SU-DHL-6 (cell line): ENCODE measurements at regions not wholly inside any gene's neighbourhood (a gene's known extent, or its start where the extent isn't known, plus 50 kb on each side); places are given as distances from the start of the nearest gene placed in this dataset.

Source experiments
- H2AFZ ChIP-seq: fragments of 200-600 bp; sonication (generic); 2 replicates; pipeline ENCODE4 v1.6.1; 2014; ENCODE audit warnings: low read depth, mild to moderate bottlenecking, moderate library complexity, mixed read lengths, antibody characterized with exemption, low read length; ENCODE audit not compliant: severe bottlenecking
- H3F3A ChIP-seq: fragments of 200-600 bp; shearing (Covaris generic); 2 replicates; pipeline ENCODE4 v1.6.0; 2016; ENCODE audit warnings: antibody characterized with exemption, mild to moderate bottlenecking; ENCODE audit not compliant: insufficient read depth
- H3K27ac ChIP-seq: fragments of 200-600 bp; sonication (generic); 2 replicates; pipeline ENCODE4 v1.5.1; 2016; ENCODE audit warnings: low read depth, mild to moderate bottlenecking, low read length, moderate library complexity, mixed read lengths
- H3K27me3 ChIP-seq: fragments of 200-600 bp; sonication (generic), shearing (Covaris generic); 2 replicates; pipeline ENCODE4 v1.6.0; 2014; ENCODE audit warnings: mild to moderate bottlenecking, low read length
- H3K36me3 ChIP-seq: fragments of 200-600 bp; sonication (generic); 2 replicates; pipeline ENCODE4 v1.6.1; 2014; ENCODE audit warnings: mild to moderate bottlenecking, low read length, mixed read lengths
- H3K4me2 ChIP-seq: fragments of 300-600, 200-600 bp; shearing (Covaris generic), sonication (generic); 2 replicates; pipeline ENCODE4 v1.6.0; 2014; ENCODE audit warnings: low read length, low read depth, mild to moderate bottlenecking; ENCODE audit not compliant: poor library complexity, severe bottlenecking
- H3K4me3 ChIP-seq: fragments of 200-600 bp; sonication (generic); 2 replicates; pipeline ENCODE4 v1.5.1; 2014; ENCODE audit warnings: antibody characterized with exemption, low read length, mild to moderate bottlenecking, mixed read lengths; ENCODE audit not compliant: insufficient read depth, poor library complexity, severe bottlenecking
- H3K79me2 ChIP-seq: fragments of 200-600 bp; sonication (generic); 2 replicates; pipeline ENCODE4 v1.6.1; 2014; ENCODE audit warnings: mild to moderate bottlenecking, low read length, moderate library complexity; ENCODE audit not compliant: insufficient read depth
- H3K9ac ChIP-seq: fragments of 200-600 bp; sonication (generic); 2 replicates; pipeline ENCODE4 v1.7.0; 2014; ENCODE audit warnings: mild to moderate bottlenecking, low read length
- H3K9me2 ChIP-seq: fragments of 200-600 bp; sonication (generic); replicated peaks from 2 replicates; pipeline ENCODE4 v1.6.1; 2014; ENCODE audit warnings: low read length; ENCODE audit not compliant: insufficient read depth
- H3K9me3 ChIP-seq: fragments of 200-600 bp; sonication (generic); 2 replicates; pipeline ENCODE4 v1.6.1; 2014; ENCODE audit warnings: low read length, mixed read lengths; ENCODE audit not compliant: insufficient read depth
- H4K20me1 ChIP-seq: fragments of 200-600 bp; sonication (generic); 2 replicates; pipeline ENCODE4 v1.6.1; 2014; ENCODE audit warnings: low read depth, mild to moderate bottlenecking, antibody characterized with exemption, low read length, moderate library complexity, mixed read lengths
- EZH2phosphoT487 ChIP-seq: fragments of 200-600 bp; sonication (generic), shearing (Covaris generic); conservative IDR thresholded peaks from 2 replicates; pipeline ENCODE4 v1.6.1; 2018; ENCODE audit warnings: mild to moderate bottlenecking, antibody characterized with exemption, low read length, moderate library complexity, mixed read lengths
- TF ChIP-seq, protein P1 (sequence below): fragments of 200-600 bp; sonication (generic); IDR thresholded peaks from one replicate; pipeline ENCODE4 v1.5.1; 2017; ENCODE audit warnings: antibody characterized with exemption, mild to moderate bottlenecking, low read length, moderate library complexity; ENCODE audit not compliant: insufficient read depth, poor library complexity, severe bottlenecking

- TF ChIP-seq, protein P1, sequence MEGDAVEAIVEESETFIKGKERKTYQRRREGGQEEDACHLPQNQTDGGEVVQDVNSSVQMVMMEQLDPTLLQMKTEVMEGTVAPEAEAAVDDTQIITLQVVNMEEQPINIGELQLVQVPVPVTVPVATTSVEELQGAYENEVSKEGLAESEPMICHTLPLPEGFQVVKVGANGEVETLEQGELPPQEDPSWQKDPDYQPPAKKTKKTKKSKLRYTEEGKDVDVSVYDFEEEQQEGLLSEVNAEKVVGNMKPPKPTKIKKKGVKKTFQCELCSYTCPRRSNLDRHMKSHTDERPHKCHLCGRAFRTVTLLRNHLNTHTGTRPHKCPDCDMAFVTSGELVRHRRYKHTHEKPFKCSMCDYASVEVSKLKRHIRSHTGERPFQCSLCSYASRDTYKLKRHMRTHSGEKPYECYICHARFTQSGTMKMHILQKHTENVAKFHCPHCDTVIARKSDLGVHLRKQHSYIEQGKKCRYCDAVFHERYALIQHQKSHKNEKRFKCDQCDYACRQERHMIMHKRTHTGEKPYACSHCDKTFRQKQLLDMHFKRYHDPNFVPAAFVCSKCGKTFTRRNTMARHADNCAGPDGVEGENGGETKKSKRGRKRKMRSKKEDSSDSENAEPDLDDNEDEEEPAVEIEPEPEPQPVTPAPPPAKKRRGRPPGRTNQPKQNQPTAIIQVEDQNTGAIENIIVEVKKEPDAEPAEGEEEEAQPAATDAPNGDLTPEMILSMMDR, result no peak
- no peak for TF ChIP-seq EZH2phosphoT487
- Histone ChIP-seq H3K9ac (peak overlapping the region; percentile 60), H3K79me2 (no peaks in the 10 kb centered on the region), H3K27me3 (no peaks in the 10 kb centered on the region), H3K4me2 (no peak overlapping the region), H4K20me1 (no peaks in the 10 kb centered on the region), H3K4me3 (no peak overlapping the region), H3K36me3 (no peaks in the 10 kb centered on the region), H3K9me3 (no peaks in the 10 kb centered on the region), H2AFZ (no peak overlapping the region), H3K9me2 (no peaks in the 10 kb centered on the region), H3F3A (peaks cover 17% of the 10 kb centered on the region; the same call in 1 of the 2 replicates), H3K27ac (peak overlapping the region; percentile 96; the same call in 1 of the 2 replicates)
These were observed 117.4 kb downstream of the DAD1 start for GRCh38 chr14:22471545-22472121.

- H2AFZ ChIP-seq, result peak overlapping the region; percentile 1
- H3K4me3 ChIP-seq, result no peak overlapping the region
- H3K4me2 ChIP-seq, result peak overlapping the region; percentile 26
- H3K9ac ChIP-seq, result peak overlapping the region; percentile 12; the same call in 1 of the 2 replicates
- peak overlapping the region; percentile 18; the same call in 1 of the 2 replicates for H3K27ac ChIP-seq
- no peaks in the 10 kb centered on the region for H3K9me2 ChIP-seq
- no peaks in the 10 kb centered on the region for H3K27me3 ChIP-seq
- H3K79me2 ChIP-seq, result no peaks in the 10 kb centered on the region
- no peak for TF ChIP-seq EZH2phosphoT487
- H3F3A ChIP-seq, result no peaks in the 10 kb centered on the region; the same call in 1 of the 2 replicates
- no peaks in the 10 kb centered on the region for H3K9me3 ChIP-seq
- no peaks in the 10 kb centered on the region for H3K36me3 ChIP-seq
- no peaks in the 10 kb centered on the region for H4K20me1 ChIP-seq
These were observed 119.3 kb downstream of the DAD1 start for GRCh38 chr14:22469538-22470303.

DNA sequence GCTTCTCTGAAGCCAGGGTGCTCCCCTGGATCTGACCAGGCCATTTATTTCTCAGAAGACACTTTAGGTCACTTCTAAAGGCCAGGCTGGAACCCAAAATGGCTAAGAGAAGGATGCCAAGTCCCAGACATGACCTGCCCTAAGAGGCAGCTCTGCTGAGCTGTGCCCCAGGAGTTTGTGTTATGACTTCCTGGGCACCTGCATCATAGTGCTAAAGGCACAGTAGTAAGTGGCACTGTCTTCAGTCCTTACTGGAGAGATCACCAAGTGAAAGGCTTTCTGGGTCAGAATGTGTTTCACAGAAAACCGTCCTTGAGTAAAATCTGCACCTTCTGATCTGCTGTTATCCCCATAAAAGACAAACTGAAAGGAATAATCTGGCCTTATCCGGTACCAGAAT lies 120.2 kb downstream of the DAD1 start:
- peak overlapping the region; percentile 12; the same call in 1 of the 2 replicates for H3K9ac ChIP-seq
- no peaks in the 10 kb centered on the region for H3K27me3 ChIP-seq
- no peaks in the 10 kb centered on the region for H3K79me2 ChIP-seq
- H3K4me3 ChIP-seq, result no peak overlapping the region
- peak overlapping the region; percentile 26 for H3K4me2 ChIP-seq
- H3K9me3 ChIP-seq, result no peaks in the 10 kb centered on the region
- no peaks in the 10 kb centered on the region for H4K20me1 ChIP-seq
- no peaks in the 10 kb centered on the region for H3K36me3 ChIP-seq
- no peak for TF ChIP-seq EZH2phosphoT487
- TF ChIP-seq, protein P1, result no peak
- H3K9me2 ChIP-seq, result no peaks in the 10 kb centered on the region
- no peak overlapping the region for H2AFZ ChIP-seq
- 0 out of 2 replicates have a peak overlapping the region, but pooled peaks have one; percentile 18 for H3K27ac ChIP-seq
- H3F3A ChIP-seq, result no peaks in the 10 kb centered on the region; the same call in 1 of the 2 replicates

DNA sequence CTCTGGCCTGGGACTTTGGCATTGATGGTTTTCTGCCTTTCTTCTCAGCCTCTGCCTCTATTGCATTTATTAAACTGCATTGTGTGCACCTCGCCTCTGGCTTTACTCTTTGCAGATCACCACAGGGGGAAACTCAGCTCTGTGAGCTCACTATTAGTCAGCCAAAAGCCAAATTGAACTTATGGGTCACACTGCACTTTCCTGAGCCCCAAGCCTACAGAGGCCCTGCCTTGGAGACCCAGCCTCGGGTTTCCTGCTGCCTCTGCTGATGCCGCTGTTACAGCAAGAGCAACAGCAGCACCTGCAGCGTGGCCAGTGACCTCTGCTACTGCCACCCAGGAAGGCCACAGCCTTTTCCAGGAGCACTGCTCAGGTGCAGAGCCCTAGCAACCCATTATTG lies 122.5 kb downstream of the DAD1 start:
- Histone ChIP-seq H3K9me3 (no peaks in the 10 kb centered on the region), H3K27ac (no peak overlapping the region), H3K4me3 (no peak overlapping the region), H3F3A (no peaks in the 10 kb centered on the region; the same call in 1 of the 2 replicates), H2AFZ (no peak overlapping the region), H3K9me2 (no peaks in the 10 kb centered on the region), H3K27me3 (no peaks in the 10 kb centered on the region), H3K9ac (no peak overlapping the region), H3K36me3 (no peaks in the 10 kb centered on the region), H3K4me2 (no peak overlapping the region), H4K20me1 (no peaks in the 10 kb centered on the region), H3K79me2 (no peaks in the 10 kb centered on the region)
- TF ChIP-seq EZH2phosphoT487, result no peak
- TF ChIP-seq, protein P1, result no peak
